ENCODE measurements at regions not wholly inside any gene's neighbourhood (a gene's known extent, or its start where the extent isn't known, plus 50 kb on each side); places are given as distances from the start of the nearest gene placed in this dataset.

DNA sequence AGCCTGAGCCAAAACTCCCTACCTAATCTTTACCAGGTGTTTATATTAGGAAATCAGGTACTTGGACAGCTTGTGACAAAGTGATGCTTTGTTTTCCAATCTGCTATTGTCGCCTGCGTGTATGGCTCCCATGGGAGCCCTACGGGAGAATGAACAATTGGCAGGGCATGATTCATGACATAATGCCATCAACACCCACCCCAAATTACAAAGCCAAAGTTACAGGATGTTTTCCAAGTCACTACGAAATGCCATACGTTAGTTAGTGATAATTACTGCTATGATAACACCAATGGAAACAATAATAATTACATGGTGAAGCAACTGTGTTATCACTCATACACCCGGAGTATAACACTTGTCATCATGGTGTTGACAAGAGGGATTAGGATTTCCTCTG, 226.4 kb downstream of the FAM181B start (continued):
- TF ChIP-seq SRF (IDR thresholded peaks at IDR 0.05; ENCODE audit: low read depth in 2 of 2, low read length in 2 of 2) = no peak
- TF ChIP-seq, protein P1, sequence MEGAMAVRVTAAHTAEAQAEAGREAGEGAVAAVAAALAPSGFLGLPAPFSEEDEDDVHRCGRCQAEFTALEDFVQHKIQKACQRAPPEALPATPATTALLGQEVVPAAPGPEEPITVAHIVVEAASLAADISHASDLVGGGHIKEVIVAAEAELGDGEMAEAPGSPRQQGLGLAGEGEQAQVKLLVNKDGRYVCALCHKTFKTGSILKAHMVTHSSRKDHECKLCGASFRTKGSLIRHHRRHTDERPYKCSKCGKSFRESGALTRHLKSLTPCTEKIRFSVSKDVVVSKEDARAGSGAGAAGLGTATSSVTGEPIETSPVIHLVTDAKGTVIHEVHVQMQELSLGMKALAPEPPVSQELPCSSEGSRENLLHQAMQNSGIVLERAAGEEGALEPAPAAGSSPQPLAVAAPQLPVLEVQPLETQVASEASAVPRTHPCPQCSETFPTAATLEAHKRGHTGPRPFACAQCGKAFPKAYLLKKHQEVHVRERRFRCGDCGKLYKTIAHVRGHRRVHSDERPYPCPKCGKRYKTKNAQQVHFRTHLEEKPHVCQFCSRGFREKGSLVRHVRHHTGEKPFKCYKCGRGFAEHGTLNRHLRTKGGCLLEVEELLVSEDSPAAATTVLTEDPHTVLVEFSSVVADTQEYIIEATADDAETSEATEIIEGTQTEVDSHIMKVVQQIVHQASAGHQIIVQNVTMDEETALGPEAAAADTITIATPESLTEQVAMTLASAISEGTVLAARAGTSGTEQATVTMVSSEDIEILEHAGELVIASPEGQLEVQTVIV (IDR thresholded peaks at IDR 0.05; ENCODE audit: borderline replicate concordance, partially characterized antibody) = no peak
- no peak for TF ChIP-seq BRCA1 (IDR thresholded peaks at IDR 0.05; ENCODE audit: low read depth, low read length)
- TF ChIP-seq, protein P2, sequence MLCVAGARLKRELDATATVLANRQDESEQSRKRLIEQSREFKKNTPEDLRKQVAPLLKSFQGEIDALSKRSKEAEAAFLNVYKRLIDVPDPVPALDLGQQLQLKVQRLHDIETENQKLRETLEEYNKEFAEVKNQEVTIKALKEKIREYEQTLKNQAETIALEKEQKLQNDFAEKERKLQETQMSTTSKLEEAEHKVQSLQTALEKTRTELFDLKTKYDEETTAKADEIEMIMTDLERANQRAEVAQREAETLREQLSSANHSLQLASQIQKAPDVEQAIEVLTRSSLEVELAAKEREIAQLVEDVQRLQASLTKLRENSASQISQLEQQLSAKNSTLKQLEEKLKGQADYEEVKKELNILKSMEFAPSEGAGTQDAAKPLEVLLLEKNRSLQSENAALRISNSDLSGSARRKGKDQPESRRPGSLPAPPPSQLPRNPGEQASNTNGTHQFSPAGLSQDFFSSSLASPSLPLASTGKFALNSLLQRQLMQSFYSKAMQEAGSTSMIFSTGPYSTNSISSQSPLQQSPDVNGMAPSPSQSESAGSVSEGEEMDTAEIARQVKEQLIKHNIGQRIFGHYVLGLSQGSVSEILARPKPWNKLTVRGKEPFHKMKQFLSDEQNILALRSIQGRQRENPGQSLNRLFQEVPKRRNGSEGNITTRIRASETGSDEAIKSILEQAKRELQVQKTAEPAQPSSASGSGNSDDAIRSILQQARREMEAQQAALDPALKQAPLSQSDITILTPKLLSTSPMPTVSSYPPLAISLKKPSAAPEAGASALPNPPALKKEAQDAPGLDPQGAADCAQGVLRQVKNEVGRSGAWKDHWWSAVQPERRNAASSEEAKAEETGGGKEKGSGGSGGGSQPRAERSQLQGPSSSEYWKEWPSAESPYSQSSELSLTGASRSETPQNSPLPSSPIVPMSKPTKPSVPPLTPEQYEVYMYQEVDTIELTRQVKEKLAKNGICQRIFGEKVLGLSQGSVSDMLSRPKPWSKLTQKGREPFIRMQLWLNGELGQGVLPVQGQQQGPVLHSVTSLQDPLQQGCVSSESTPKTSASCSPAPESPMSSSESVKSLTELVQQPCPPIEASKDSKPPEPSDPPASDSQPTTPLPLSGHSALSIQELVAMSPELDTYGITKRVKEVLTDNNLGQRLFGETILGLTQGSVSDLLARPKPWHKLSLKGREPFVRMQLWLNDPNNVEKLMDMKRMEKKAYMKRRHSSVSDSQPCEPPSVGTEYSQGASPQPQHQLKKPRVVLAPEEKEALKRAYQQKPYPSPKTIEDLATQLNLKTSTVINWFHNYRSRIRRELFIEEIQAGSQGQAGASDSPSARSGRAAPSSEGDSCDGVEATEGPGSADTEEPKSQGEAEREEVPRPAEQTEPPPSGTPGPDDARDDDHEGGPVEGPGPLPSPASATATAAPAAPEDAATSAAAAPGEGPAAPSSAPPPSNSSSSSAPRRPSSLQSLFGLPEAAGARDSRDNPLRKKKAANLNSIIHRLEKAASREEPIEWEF (IDR thresholded peaks at IDR 0.05; ENCODE audit: insufficient replicate concordance, low read depth, low read length) = no peak

DNA sequence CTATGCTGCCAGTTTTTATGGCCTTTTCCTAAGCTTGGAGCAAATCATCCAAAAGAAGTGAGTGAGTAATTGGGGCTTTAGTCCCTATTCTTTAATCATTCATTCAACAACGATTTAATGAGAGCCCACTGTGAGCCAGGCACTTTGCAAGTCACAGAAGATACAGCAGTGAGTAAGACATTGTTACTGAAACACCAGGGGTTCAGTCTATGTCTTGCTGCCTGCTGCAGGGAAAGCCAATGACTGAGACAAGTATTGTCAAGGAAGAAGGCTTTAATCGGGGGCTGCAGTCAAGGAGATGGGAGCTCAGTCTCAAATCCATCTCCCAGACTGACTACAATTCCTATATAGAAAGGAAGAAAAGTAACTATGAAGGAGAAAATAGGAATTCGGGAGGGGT, 228.3 kb downstream of the FAM181B start:
- SMC1A ChIA-PET (ENCODE audit: uncharacterized antibody, unreplicated experiment) = interaction anchor here (1.2 kb wide), 1 partner anchor 10 kb away, joined by 4 read pairs; no protein-coding TSS in a partner anchor
- BruUV-seq (replicated peaks) = no TSS peak
- WGBS (ENCODE audit: insufficient coverage, insufficient replicate concordance, low lambda C conversion rate, missing lambda C conversion rate) = 2% methylated on average over 3 of the region's 3 CpGs
- no peaks in the 10 kb centered on the region for H3K4me1 ChIP-seq (ENCODE audit: control insufficient read depth, insufficient read depth, low read length)
- FAIRE-seq (no peak), ATAC-seq (no peak), DNase-seq (ENCODE audit: low read depth, low spot score) (no peak)
- H2AFZ ChIP-seq (ENCODE audit: control insufficient read depth, low read depth, low read length) = no peak overlapping the region
- H3K4me2 ChIP-seq (ENCODE audit: control insufficient read depth, insufficient read depth) = no peak overlapping the region
- no peaks in the 10 kb centered on the region for H3K79me2 ChIP-seq (ENCODE audit: control insufficient read depth, insufficient read depth, low read length)
- no peak overlapping the region for H3K27ac ChIP-seq (ENCODE audit: control insufficient read depth, insufficient read depth)
- no peaks in the 10 kb centered on the region for H4K20me1 ChIP-seq (ENCODE audit: control insufficient read depth, insufficient read depth)
- no peak overlapping the region for H3K9ac ChIP-seq (ENCODE audit: control insufficient read depth, insufficient read depth, low read length)
- no peak overlapping the region for H3K4me3 ChIP-seq
- in situ Hi-C loops (cut with MboI) = no loop called here
- CTCF ChIA-PET = interaction anchor here (1.8 kb wide), 1 partner anchor 10 kb away, joined by 4 read pairs; no protein-coding TSS in a partner anchor
- no peaks in the 10 kb centered on the region for H3K27me3 ChIP-seq (replicated peaks in 1 of 2; ENCODE audit: control insufficient read depth in 2 of 2, insufficient read depth in 2 of 2, low read length in 1 of 2)
- POLR2A ChIA-PET = no interaction called here
- H3K9me3 ChIP-seq (replicated peaks; ENCODE audit: control insufficient read depth, insufficient read depth, low read length) = no peaks in the 10 kb centered on the region
- H3K36me3 ChIP-seq (ENCODE audit: control insufficient read depth in 2 of 2, insufficient read depth in 2 of 2, low read length in 1 of 2) = no peaks in the 10 kb centered on the region
- RAD21 ChIA-PET (ENCODE audit: unreplicated experiment) = no interaction called here
- intact Hi-C loops (cut with micrococcal nuclease; ENCODE audit: unreplicated experiment) = no loop called here
- no peak for TF ChIP-seq POLR2A (IDR thresholded peaks at IDR 0.05; ENCODE audit: low read depth, low read length)
- no peak for TF ChIP-seq ZNF622 (IDR thresholded peaks at IDR 0.05)
- TF ChIP-seq RFX5 (IDR thresholded peaks at IDR 0.05; ENCODE audit: low read depth, low read length) = no peak
- no peak for TF ChIP-seq CEBPB (IDR thresholded peaks at IDR 0.05; ENCODE audit: borderline replicate concordance in 1 of 2, low read depth in 2 of 2, low read length in 2 of 2)
- no peak for TF ChIP-seq MXI1 (IDR thresholded peaks at IDR 0.05; ENCODE audit: low read depth, low read length)
- TF ChIP-seq, protein P3, sequence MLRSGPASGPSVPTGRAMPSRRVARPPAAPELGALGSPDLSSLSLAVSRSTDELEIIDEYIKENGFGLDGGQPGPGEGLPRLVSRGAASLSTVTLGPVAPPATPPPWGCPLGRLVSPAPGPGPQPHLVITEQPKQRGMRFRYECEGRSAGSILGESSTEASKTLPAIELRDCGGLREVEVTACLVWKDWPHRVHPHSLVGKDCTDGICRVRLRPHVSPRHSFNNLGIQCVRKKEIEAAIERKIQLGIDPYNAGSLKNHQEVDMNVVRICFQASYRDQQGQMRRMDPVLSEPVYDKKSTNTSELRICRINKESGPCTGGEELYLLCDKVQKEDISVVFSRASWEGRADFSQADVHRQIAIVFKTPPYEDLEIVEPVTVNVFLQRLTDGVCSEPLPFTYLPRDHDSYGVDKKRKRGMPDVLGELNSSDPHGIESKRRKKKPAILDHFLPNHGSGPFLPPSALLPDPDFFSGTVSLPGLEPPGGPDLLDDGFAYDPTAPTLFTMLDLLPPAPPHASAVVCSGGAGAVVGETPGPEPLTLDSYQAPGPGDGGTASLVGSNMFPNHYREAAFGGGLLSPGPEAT (IDR thresholded peaks at IDR 0.05; ENCODE audit: low read depth) = no peak
- TF ChIP-seq TAF1 (IDR thresholded peaks at IDR 0.05; ENCODE audit: borderline replicate concordance, low read depth, low read length) = no peak
- no peak for TF ChIP-seq JUNB (IDR thresholded peaks at IDR 0.05)
- TF ChIP-seq CBX3 (IDR thresholded peaks at IDR 0.05; ENCODE audit: borderline replicate concordance, low read depth) = no peak
- TF ChIP-seq, protein P4, sequence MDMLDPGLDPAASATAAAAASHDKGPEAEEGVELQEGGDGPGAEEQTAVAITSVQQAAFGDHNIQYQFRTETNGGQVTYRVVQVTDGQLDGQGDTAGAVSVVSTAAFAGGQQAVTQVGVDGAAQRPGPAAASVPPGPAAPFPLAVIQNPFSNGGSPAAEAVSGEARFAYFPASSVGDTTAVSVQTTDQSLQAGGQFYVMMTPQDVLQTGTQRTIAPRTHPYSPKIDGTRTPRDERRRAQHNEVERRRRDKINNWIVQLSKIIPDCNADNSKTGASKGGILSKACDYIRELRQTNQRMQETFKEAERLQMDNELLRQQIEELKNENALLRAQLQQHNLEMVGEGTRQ (IDR thresholded peaks at IDR 0.05; ENCODE audit: borderline replicate concordance, low read depth, low read length) = no peak
